MM.1S (cell line): ENCODE measurements at regions not wholly inside any gene's neighbourhood (a gene's known extent, or its start where the extent isn't known, plus 50 kb on each side); places are given as distances from the start of the nearest gene placed in this dataset.

Experiments
- DNase-seq: peaks from one replicate; pipeline ENCODE4 v3.0.0-alpha.2; 2015
- H2AFZ ChIP-seq: fragments of 300-600 bp; sonication (generic); 2 replicates; pipeline ENCODE4 v1.6.0; 2016; ENCODE audit warnings: antibody characterized with exemption, low read length
- H3F3A ChIP-seq: fragments of 300-600 bp; sonication (generic); 2 replicates; pipeline ENCODE4 v1.6.1; 2016; ENCODE audit warnings: mild to moderate bottlenecking, antibody characterized with exemption, low read length, moderate library complexity, mixed read lengths; ENCODE audit not compliant: insufficient read depth
- H3K27ac ChIP-seq: fragments of 300-600 bp; sonication (generic); 2 replicates; pipeline ENCODE4 v1.5.1; 2016; ENCODE audit warnings: mild to moderate bottlenecking, low read length
- H3K27me3 ChIP-seq: fragments of 300-600 bp; sonication (generic); replicated peaks from 2 replicates; pipeline ENCODE4 v1.6.0; 2016; ENCODE audit warnings: low read length; ENCODE audit not compliant: insufficient read depth
- H3K36me3 ChIP-seq: fragments of 300-600 bp; sonication (generic); replicated peaks from 2 replicates; pipeline ENCODE4 v1.6.1; 2016; ENCODE audit warnings: mild to moderate bottlenecking, low read length, mixed read lengths; ENCODE audit not compliant: insufficient read depth
- H3K4me1 ChIP-seq: fragments of 300-600 bp; sonication (generic); 2 replicates; pipeline ENCODE4 v1.6.1; 2016; ENCODE audit warnings: low read length, mixed read lengths
- H3K4me2 ChIP-seq: fragments of 300-600 bp; sonication (generic); 2 replicates; pipeline ENCODE4 v1.6.0; 2016; ENCODE audit warnings: low read depth, low read length
- H3K4me3 ChIP-seq: fragments of 300-600 bp; sonication (generic); 2 replicates; pipeline ENCODE4 v1.5.1; 2016; ENCODE audit warnings: low read length, mixed read lengths
- H3K79me2 ChIP-seq: fragments of 300-600 bp; sonication (generic); 2 replicates; pipeline ENCODE4 v1.6.1; 2016; ENCODE audit warnings: mixed run types, low read length, mixed read lengths
- H3K9ac ChIP-seq: fragments of 300-600 bp; sonication (generic); 2 replicates; pipeline ENCODE4 v1.6.1; 2016; ENCODE audit warnings: low read length, mixed read lengths
- H3K9me2 ChIP-seq: fragments of 300-600 bp; sonication (generic); replicated peaks from 2 replicates; pipeline ENCODE4 v1.6.1; 2016; ENCODE audit warnings: mild to moderate bottlenecking, low read length, mixed read lengths; ENCODE audit not compliant: insufficient read depth
- H3K9me3 ChIP-seq: fragments of 300-600 bp; sonication (generic); replicated peaks from 2 replicates; pipeline ENCODE4 v1.6.1; 2016; ENCODE audit warnings: mild to moderate bottlenecking, low read length, mixed read lengths; ENCODE audit not compliant: insufficient read depth
- H4K20me1 ChIP-seq: fragments of 300-600 bp; sonication (generic); 2 replicates; pipeline ENCODE4 v1.6.1; 2016; ENCODE audit warnings: mild to moderate bottlenecking, low read length, moderate library complexity, mixed read lengths; ENCODE audit not compliant: insufficient read depth
- CTCF ChIP-seq: fragments of 300-600 bp; sonication (generic); IDR thresholded peaks from 2 replicates; pipeline ENCODE4 v1.5.1; 2016; ENCODE audit warnings: antibody characterized with exemption, low read length, mixed read lengths
- EZH2 ChIP-seq: fragments of 300-600 bp; sonication (generic); optimal IDR thresholded peaks from 2 replicates; pipeline ENCODE3; 2017; ENCODE audit warnings: low read depth, mild to moderate bottlenecking, antibody characterized with exemption, low read length, mixed read lengths
- EZH2phosphoT487 ChIP-seq: fragments of 300-600 bp; sonication (generic); IDR thresholded peaks from 2 replicates; pipeline ENCODE4 v1.6.1; 2018; ENCODE audit warnings: antibody characterized with exemption, low read length

GRCh38 chr16:76226011-76226410 lies 51.2 kb upstream of the CNTNAP4 start:
- Histone ChIP-seq H2AFZ (no peak overlapping the region), H3K36me3 (no peaks in the 10 kb centered on the region), H3K9me3 (no peaks in the 10 kb centered on the region), H3K4me1 (no peaks in the 10 kb centered on the region), H3K4me3 (no peak overlapping the region), H3K4me2 (no peak overlapping the region), H3K9me2 (no peaks in the 10 kb centered on the region), H3K27ac (no peak overlapping the region), H3K27me3 (no peaks in the 10 kb centered on the region), H3K79me2 (no peaks in the 10 kb centered on the region), H4K20me1 (no peaks in the 10 kb centered on the region), H3K9ac (no peak overlapping the region), H3F3A (no peaks in the 10 kb centered on the region)
- no peak for DNase-seq
- TF ChIP-seq EZH2phosphoT487 = no peak

GRCh38 chr16:76226481-76226880 lies 50.7 kb upstream of the CNTNAP4 start:
- Histone ChIP-seq H3K4me2 (no peak overlapping the region), H4K20me1 (no peaks in the 10 kb centered on the region), H3K9me2 (no peaks in the 10 kb centered on the region), H3K27me3 (no peaks in the 10 kb centered on the region), H2AFZ (no peak overlapping the region), H3K9ac (no peak overlapping the region), H3K36me3 (no peaks in the 10 kb centered on the region), H3K27ac (no peak overlapping the region), H3K79me2 (no peaks in the 10 kb centered on the region), H3K4me3 (no peak overlapping the region), H3F3A (no peaks in the 10 kb centered on the region), H3K4me1 (no peaks in the 10 kb centered on the region), H3K9me3 (no peaks in the 10 kb centered on the region)
- no peak for DNase-seq
- no peak for TF ChIP-seq EZH2
- no peak for TF ChIP-seq CTCF
- no peak for TF ChIP-seq EZH2phosphoT487
